ENCODE measurements at regions not wholly inside any gene's neighbourhood (a gene's known extent, or its start where the extent isn't known, plus 50 kb on each side); places are given as distances from the start of the nearest gene placed in this dataset.

GRCh38 chr2:220191737-220192136, 564.3 kb downstream of the SLC4A3 start:
- intact Hi-C loops (cut with DNase I) = no loop called here
- no peaks in the 10 kb centered on the region for H3K4me1 ChIP-seq (ENCODE audit: control insufficient read depth in 2 of 3, insufficient read depth in 2 of 3, low read depth in 1 of 3, low read length in 3 of 3)
- H3K36me3 ChIP-seq (ENCODE audit: control insufficient read depth in 2 of 3, insufficient read depth in 3 of 3, low read length in 3 of 3) = no peaks in the 10 kb centered on the region
- peaks cover 0 to 8% (median 0%) of the 10 kb centered on the region in 3 donors for H3K9me3 ChIP-seq (ENCODE audit: control insufficient read depth in 2 of 3, insufficient read depth in 1 of 3, low read length in 3 of 3)
- no peak overlapping the region for H3K9ac ChIP-seq (ENCODE audit: low read length in 3 of 3)
- H3K4me3 ChIP-seq (ENCODE audit: low read length in 3 of 3) = no peak overlapping the region
- no peak for TF ChIP-seq CTCF (IDR thresholded peaks at IDR 0.05; ENCODE audit: borderline replicate concordance, extremely low read depth, insufficient read depth)
- DNase-seq (no peak), FAIRE-seq (no peak)
- H3K27ac ChIP-seq (ENCODE audit: low read depth in 2 of 2, low read length in 2 of 2) = no peak overlapping the region
- no peaks in the 10 kb centered on the region for H3K27me3 ChIP-seq (ENCODE audit: control insufficient read depth, insufficient read depth, low read length)

DNA sequence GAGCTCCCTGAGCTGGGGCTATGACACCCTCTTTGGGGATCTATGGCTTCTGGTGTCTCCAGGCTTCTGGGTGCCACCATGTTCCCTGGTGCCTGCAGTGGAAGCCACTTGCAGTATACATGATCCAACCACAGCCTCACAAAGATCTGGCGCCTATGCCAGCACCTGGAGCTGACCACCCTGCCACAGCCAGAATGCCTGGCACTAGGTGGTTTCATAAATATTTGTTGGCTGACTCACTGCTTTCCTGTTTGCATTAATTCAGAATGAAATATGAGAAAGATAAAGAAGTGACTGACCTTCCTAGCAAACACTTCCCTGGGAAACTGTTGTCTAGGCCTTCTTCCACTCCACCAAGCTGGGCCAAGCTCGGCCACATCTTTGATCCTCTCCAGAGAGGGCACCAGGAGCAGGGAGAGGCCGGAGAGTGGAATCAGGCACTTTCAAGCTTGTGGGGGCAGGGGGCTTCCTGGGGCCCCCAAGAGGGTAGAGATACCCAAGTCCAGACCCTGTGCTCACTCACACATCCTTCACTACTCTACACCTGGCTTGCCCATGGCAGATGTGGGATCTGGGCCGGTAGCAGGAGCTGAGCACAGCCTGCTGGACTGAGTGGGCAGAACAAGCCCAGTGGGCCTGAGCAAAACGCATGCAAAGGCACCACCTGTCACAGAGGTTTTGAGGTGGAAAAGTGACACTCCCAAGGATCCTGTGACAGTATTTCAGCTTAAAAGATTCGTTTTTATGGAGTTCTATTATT, 565.7 kb downstream of the SLC4A3 start:
- Histone ChIP-seq H3K4me1 (ENCODE audit: control insufficient read depth in 2 of 3, insufficient read depth in 2 of 3, low read depth in 1 of 3, low read length in 3 of 3) (no peaks in the 10 kb centered on the region), H3K4me3 (ENCODE audit: low read length in 3 of 3) (no peak overlapping the region), H3K27ac (ENCODE audit: low read depth in 2 of 2, low read length in 2 of 2) (no peak overlapping the region), H3K9ac (ENCODE audit: low read length in 3 of 3) (no peak overlapping the region), H3K9me3 (ENCODE audit: control insufficient read depth in 2 of 3, insufficient read depth in 1 of 3, low read length in 3 of 3) (peaks cover 0 to 8% (median 0%) of the 10 kb centered on the region in 3 donors), H3K27me3 (ENCODE audit: control insufficient read depth, insufficient read depth, low read length) (no peaks in the 10 kb centered on the region), H3K36me3 (ENCODE audit: control insufficient read depth in 2 of 3, insufficient read depth in 3 of 3, low read length in 3 of 3) (no peaks in the 10 kb centered on the region)
- no peak for TF ChIP-seq CTCF (IDR thresholded peaks at IDR 0.05; ENCODE audit: borderline replicate concordance, extremely low read depth, insufficient read depth)
- FAIRE-seq = no peak
- no peak for DNase-seq
- intact Hi-C loops (cut with DNase I) = no loop called here

GRCh38 chr2:220194630-220195584, 567.5 kb downstream of the SLC4A3 start:
- no peak for FAIRE-seq
- no peak for TF ChIP-seq CTCF (IDR thresholded peaks at IDR 0.05; ENCODE audit: borderline replicate concordance, extremely low read depth, insufficient read depth)

More at GRCh38 chr2:220194630-220195584, 567.5 kb downstream of the SLC4A3 start:
- H3K36me3 ChIP-seq (ENCODE audit: control insufficient read depth in 2 of 3, insufficient read depth in 3 of 3, low read length in 3 of 3) = no peaks in the 10 kb centered on the region
- no peak overlapping the region for H3K9ac ChIP-seq (ENCODE audit: low read length in 3 of 3)
- H3K27ac ChIP-seq (ENCODE audit: low read depth in 2 of 2, low read length in 2 of 2) = no peak overlapping the region
- H3K27me3 ChIP-seq (ENCODE audit: control insufficient read depth, insufficient read depth, low read length) = no peaks in the 10 kb centered on the region
- no peak for DNase-seq
- intact Hi-C loops (cut with DNase I) = no loop called here
- H3K4me1 ChIP-seq (ENCODE audit: control insufficient read depth in 2 of 3, insufficient read depth in 2 of 3, low read depth in 1 of 3, low read length in 3 of 3) = no peaks in the 10 kb centered on the region
- no peak overlapping the region for H3K4me3 ChIP-seq (ENCODE audit: low read length in 3 of 3)
- peaks cover 0 to 8% (median 0%) of the 10 kb centered on the region in 3 donors for H3K9me3 ChIP-seq (ENCODE audit: control insufficient read depth in 2 of 3, insufficient read depth in 1 of 3, low read length in 3 of 3)

Data from kidney (tissue), 13 donors.